Nephron (organoid): ENCODE measurements at regions not wholly inside any gene's neighbourhood (a gene's known extent, or its start where the extent isn't known, plus 50 kb on each side); places are given as distances from the start of the nearest gene placed in this dataset.

Experiments used
- H3K27ac Mint-ChIP-seq, 3 experiments: 2 replicates each; pipeline ENCODE4 v1.8.0; 2020; ENCODE audit warnings: mixed read lengths in 3 of 3, mild to moderate bottlenecking in 2 of 3, moderate library complexity in 1 of 3
- H3K27me3 Mint-ChIP-seq: 2 replicates; pipeline ENCODE4 v1.8.0; 2021; ENCODE audit warnings: low read depth, mild to moderate bottlenecking, moderate library complexity, mixed read lengths
- H3K36me3 Mint-ChIP-seq: 2 replicates; pipeline ENCODE4 v1.8.0; 2020; ENCODE audit warnings: low read depth, mixed read lengths
- H3K4me1 Mint-ChIP-seq: 2 replicates; pipeline ENCODE4 v1.8.0; 2020; ENCODE audit warnings: mixed read lengths
- H3K4me3 Mint-ChIP-seq, 3 experiments: 2 replicates each; pipeline ENCODE4 v1.8.0; 2020; ENCODE audit warnings: mild to moderate bottlenecking in 3 of 3, mixed read lengths in 3 of 3, moderate library complexity in 2 of 3
- H3K9me3 Mint-ChIP-seq: 2 replicates; pipeline ENCODE4 v1.8.0; 2020; ENCODE audit warnings: mixed read lengths
- TF ChIP-seq, protein P1 (sequence below), 3 experiments: fragments of 200-600 bp; sonication (generic); IDR thresholded peaks; one replicate each; pipeline ENCODE4 v1.5.0; 2021; ENCODE audit warnings: antibody characterized with exemption in 3 of 3; ENCODE audit not compliant: unreplicated experiment in 3 of 3

- H3K27ac Mint-ChIP-seq = peak overlapping the region; percentile 69 to 85 (median 78)
- H3K27me3 Mint-ChIP-seq = no peaks in the 10 kb centered on the region
- no peak overlapping the region for H3K4me3 Mint-ChIP-seq
- TF ChIP-seq, protein P1, sequence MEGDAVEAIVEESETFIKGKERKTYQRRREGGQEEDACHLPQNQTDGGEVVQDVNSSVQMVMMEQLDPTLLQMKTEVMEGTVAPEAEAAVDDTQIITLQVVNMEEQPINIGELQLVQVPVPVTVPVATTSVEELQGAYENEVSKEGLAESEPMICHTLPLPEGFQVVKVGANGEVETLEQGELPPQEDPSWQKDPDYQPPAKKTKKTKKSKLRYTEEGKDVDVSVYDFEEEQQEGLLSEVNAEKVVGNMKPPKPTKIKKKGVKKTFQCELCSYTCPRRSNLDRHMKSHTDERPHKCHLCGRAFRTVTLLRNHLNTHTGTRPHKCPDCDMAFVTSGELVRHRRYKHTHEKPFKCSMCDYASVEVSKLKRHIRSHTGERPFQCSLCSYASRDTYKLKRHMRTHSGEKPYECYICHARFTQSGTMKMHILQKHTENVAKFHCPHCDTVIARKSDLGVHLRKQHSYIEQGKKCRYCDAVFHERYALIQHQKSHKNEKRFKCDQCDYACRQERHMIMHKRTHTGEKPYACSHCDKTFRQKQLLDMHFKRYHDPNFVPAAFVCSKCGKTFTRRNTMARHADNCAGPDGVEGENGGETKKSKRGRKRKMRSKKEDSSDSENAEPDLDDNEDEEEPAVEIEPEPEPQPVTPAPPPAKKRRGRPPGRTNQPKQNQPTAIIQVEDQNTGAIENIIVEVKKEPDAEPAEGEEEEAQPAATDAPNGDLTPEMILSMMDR (IDR thresholded peaks at IDR 0.05; ENCODE audit: unreplicated experiment in 3 of 3) = no peak
- peaks cover 27% of the 10 kb centered on the region for H3K4me1 Mint-ChIP-seq
- H3K9me3 Mint-ChIP-seq = no peaks in the 10 kb centered on the region
- H3K36me3 Mint-ChIP-seq = no peaks in the 10 kb centered on the region
Measured at GRCh38 chr2:181397331-181397730, 59.9 kb upstream of the ITGA4 start.

DNA sequence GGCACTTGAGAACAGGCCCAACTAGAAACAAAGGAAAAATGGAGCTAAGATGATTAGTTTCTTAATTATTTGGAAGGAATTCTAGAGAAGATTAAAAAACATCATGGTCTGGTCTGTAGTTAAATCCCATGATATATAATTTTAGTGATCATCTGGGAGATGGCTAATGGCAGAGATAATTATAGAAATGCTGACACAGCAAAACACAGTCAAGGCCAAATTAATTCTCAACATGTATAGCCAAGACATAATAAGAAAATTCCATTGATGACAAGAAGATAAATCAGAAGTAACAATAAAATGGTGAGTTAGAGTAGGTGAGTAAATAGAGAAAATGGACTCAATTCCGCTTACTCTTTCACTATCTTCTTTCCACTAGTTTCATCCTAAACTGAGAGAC lies 59.2 kb upstream of the ITGA4 start:
- H3K27ac Mint-ChIP-seq = peak overlapping the region; percentile 58 to 85 (median 69)
- H3K4me3 Mint-ChIP-seq = no peak overlapping the region
- no peaks in the 10 kb centered on the region for H3K36me3 Mint-ChIP-seq
- TF ChIP-seq, protein P1 (IDR thresholded peaks at IDR 0.05; ENCODE audit: unreplicated experiment in 3 of 3) = no peak
- H3K27me3 Mint-ChIP-seq = no peaks in the 10 kb centered on the region
- H3K4me1 Mint-ChIP-seq = peaks cover 27% of the 10 kb centered on the region
- H3K9me3 Mint-ChIP-seq = no peaks in the 10 kb centered on the region

- TF ChIP-seq, protein P1 (IDR thresholded peaks at IDR 0.05; ENCODE audit: unreplicated experiment in 3 of 3) = no peak
- no peaks in the 10 kb centered on the region for H3K36me3 Mint-ChIP-seq
- H3K4me3 Mint-ChIP-seq = no peak overlapping the region
- peaks cover 21% of the 10 kb centered on the region for H3K4me1 Mint-ChIP-seq
- peak overlapping the region in 1 of 3 experiments; percentile 43 for H3K27ac Mint-ChIP-seq
- H3K27me3 Mint-ChIP-seq = no peaks in the 10 kb centered on the region
- H3K9me3 Mint-ChIP-seq = no peaks in the 10 kb centered on the region
Measured at GRCh38 chr2:181399027-181399426, 58.2 kb upstream of the ITGA4 start.

GRCh38 chr2:181404472-181404871 lies 52.7 kb upstream of the ITGA4 start:
- H3K27me3 Mint-ChIP-seq = no peaks in the 10 kb centered on the region
- no peaks in the 10 kb centered on the region for H3K36me3 Mint-ChIP-seq
- H3K4me3 Mint-ChIP-seq = no peak overlapping the region
- H3K4me1 Mint-ChIP-seq = peaks cover 10% of the 10 kb centered on the region
- no peaks in the 10 kb centered on the region for H3K9me3 Mint-ChIP-seq
- TF ChIP-seq, protein P1 (IDR thresholded peaks at IDR 0.05; ENCODE audit: unreplicated experiment in 3 of 3) = no peak
- no peak overlapping the region for H3K27ac Mint-ChIP-seq

DNA sequence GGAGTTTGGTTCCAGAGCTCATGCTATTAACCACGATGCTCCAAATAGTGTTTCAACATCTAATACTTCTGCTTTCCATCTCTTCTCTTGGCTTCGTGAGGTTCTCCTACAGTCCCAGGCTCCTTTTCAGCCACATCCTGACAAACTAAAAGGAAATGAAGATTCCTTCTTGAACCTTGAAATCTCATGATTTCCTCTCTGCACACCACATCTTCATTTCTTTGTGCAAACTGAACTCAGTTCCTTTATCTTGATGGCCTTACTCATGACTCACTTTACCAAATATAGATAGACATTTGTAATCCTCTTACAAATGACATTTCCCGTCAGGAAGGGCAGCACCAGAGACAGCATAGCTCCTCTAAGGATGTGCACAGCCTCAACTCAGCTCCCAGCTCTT lies 50.0 kb upstream of the ITGA4 start:
- Mint-ChIP-seq H3K4me3 (no peak overlapping the region), H3K27ac (no peak overlapping the region), H3K4me1 (peaks cover 21% of the 10 kb centered on the region), H3K36me3 (no peaks in the 10 kb centered on the region), H3K27me3 (no peaks in the 10 kb centered on the region), H3K9me3 (peaks cover 2% of the 10 kb centered on the region)
- TF ChIP-seq, protein P1 (IDR thresholded peaks at IDR 0.05; ENCODE audit: unreplicated experiment in 3 of 3) = no peak
